ENCODE measurements at regions not wholly inside any gene's neighbourhood (a gene's known extent, or its start where the extent isn't known, plus 50 kb on each side); places are given as distances from the start of the nearest gene placed in this dataset.

DNA sequence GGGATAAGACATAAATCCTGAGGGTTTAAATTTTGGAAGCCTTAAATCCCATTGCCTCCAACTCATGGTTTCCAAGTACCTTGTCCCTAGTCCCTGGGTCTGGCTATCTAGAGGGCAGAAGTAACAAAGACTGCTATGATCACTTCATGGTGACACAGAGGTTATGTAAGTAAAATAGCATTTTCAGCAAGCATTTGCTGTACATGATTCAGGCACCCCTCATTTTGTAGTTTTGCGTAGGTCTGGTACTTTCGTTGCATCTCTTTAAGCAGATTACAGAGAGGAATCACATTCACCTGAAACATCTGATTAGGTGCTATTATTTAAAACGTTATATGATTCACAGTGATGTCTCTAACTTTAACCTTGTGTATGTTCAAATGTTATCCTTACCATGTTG, 480.1 kb downstream of the XIRP2 start:
- ATAC-seq (no peak), DNase-seq (no peak)
- WGBS, 4 donors = 81 to 88% (median 83%) methylated on average over 3 of the region's 3 CpGs
- H3K27me3 ChIP-seq = no peaks in the 10 kb centered on the region
- peaks cover 0 to 10% (median 0%) of the 10 kb centered on the region in 12 donors for H3K9me3 ChIP-seq
- intact Hi-C loops (cut with DNase I) = no loop called here
- no peak for TF ChIP-seq POLR2A (IDR thresholded peaks at IDR 0.05)
- TF ChIP-seq, protein P1, sequence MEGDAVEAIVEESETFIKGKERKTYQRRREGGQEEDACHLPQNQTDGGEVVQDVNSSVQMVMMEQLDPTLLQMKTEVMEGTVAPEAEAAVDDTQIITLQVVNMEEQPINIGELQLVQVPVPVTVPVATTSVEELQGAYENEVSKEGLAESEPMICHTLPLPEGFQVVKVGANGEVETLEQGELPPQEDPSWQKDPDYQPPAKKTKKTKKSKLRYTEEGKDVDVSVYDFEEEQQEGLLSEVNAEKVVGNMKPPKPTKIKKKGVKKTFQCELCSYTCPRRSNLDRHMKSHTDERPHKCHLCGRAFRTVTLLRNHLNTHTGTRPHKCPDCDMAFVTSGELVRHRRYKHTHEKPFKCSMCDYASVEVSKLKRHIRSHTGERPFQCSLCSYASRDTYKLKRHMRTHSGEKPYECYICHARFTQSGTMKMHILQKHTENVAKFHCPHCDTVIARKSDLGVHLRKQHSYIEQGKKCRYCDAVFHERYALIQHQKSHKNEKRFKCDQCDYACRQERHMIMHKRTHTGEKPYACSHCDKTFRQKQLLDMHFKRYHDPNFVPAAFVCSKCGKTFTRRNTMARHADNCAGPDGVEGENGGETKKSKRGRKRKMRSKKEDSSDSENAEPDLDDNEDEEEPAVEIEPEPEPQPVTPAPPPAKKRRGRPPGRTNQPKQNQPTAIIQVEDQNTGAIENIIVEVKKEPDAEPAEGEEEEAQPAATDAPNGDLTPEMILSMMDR (IDR thresholded peaks at IDR 0.05) = no peak
- H3K4me1 ChIP-seq = no peaks in the 10 kb centered on the region
- no peak overlapping the region for H3K27ac ChIP-seq
- no peaks in the 10 kb centered on the region for H3K36me3 ChIP-seq
- H3K4me3 ChIP-seq = no peak overlapping the region

DNA sequence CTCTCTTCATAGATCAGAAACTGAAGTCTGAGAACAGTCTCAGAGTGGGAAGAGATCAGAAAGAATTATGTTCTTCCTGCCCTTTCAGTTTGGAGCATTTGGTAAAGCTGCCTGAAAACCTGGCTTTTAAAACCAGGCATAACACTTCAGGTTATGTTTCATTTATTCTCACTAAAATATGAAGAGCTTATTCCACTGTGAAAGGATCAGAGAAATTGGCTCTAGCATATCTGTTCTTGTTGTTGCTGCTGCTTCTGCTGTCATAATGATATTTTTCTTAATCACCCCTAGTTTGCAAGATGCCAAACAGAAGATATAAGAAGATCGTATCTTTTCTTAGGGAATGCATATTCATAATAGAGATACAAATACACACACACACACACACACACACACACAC, 476.9 kb downstream of the XIRP2 start:
- WGBS, 4 donors = 70 to 89% (median 85%) methylated on average over 1 of the region's 1 CpG
- Histone ChIP-seq H3K27me3 (no peaks in the 10 kb centered on the region), H3K4me3 (no peak overlapping the region), H3K9me3 (no peaks in the 10 kb centered on the region), H3K27ac (no peak overlapping the region), H3K36me3 (no peaks in the 10 kb centered on the region), H3K4me1 (no peaks in the 10 kb centered on the region)
- DNase-seq (no peak), ATAC-seq (no peak)
- intact Hi-C loops (cut with DNase I) = no loop called here
- no peak for TF ChIP-seq POLR2A (IDR thresholded peaks at IDR 0.05)
- TF ChIP-seq, protein P1 (IDR thresholded peaks at IDR 0.05) = no peak

DNA sequence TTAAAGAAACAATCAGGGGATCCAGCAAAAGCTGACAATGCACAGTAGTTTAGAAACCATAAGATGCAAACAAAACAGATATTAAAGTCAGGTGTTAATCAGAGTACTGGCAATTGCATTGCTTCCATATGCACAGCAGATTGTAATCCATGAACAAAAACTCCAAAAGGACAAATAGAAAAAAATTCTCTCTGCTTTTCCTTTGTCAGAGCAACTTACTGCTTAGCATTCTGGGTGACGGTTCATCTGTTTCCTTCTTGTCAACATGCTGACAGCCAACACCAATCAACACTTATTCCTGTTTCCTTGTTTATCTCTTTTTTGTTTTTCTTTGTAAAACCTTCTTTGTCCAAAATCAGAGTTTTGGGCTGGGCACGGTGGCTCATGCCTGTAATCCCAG, 473.1 kb downstream of the XIRP2 start:
- intact Hi-C loops (cut with DNase I) = no loop called here

DNA sequence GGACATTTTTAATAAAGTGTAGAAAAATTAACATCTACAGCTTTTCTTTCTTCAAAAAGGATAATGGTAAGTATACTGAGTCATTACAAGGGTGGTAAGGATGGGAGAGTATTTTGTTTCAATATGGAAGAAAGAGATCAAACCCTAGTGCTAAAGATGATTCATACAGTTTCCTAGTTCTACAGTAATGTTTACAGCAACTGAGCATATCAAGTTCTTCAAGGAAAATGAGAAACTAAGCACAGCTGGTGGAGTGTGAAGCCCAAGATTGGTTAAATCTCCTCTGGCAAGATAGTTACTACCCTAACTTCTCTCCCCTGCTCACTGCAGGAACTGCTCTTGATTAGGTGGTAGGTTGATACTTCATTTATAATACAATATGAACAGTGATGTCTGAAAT, 467.5 kb downstream of the XIRP2 start:
- no peak overlapping the region for H3K4me3 ChIP-seq
- H3K36me3 ChIP-seq = no peaks in the 10 kb centered on the region
- H3K4me1 ChIP-seq = no peaks in the 10 kb centered on the region
- ATAC-seq (no peak), DNase-seq (no peak)
- no peaks in the 10 kb centered on the region for H3K27me3 ChIP-seq
- TF ChIP-seq, protein P1 (IDR thresholded peaks at IDR 0.05) = no peak
- TF ChIP-seq POLR2A (IDR thresholded peaks at IDR 0.05) = no peak
- H3K27ac ChIP-seq = no peak overlapping the region
- peaks cover 0 to 8% (median 0%) of the 10 kb centered on the region in 12 donors for H3K9me3 ChIP-seq
- intact Hi-C loops (cut with DNase I) = no loop called here

More for the DNA sequence above, 473.1 kb downstream of the XIRP2 start:
- WGBS, 4 donors = 16 to 26% (median 19%) methylated on average over 2 of the region's 2 CpGs
- no peak overlapping the region for H3K4me3 ChIP-seq
- H3K36me3 ChIP-seq = no peaks in the 10 kb centered on the region
- H3K27me3 ChIP-seq = no peaks in the 10 kb centered on the region
- peaks cover 0 to 8% (median 0%) of the 10 kb centered on the region in 12 donors for H3K9me3 ChIP-seq
- TF ChIP-seq POLR2A (IDR thresholded peaks at IDR 0.05) = no peak
- TF ChIP-seq, protein P1 (IDR thresholded peaks at IDR 0.05) = no peak
- DNase-seq (no peak), ATAC-seq (no peak)
- no peak overlapping the region for H3K27ac ChIP-seq
- no peaks in the 10 kb centered on the region for H3K4me1 ChIP-seq
